ENCODE measurements at regions not wholly inside any gene's neighbourhood (a gene's known extent, or its start where the extent isn't known, plus 50 kb on each side); places are given as distances from the start of the nearest gene placed in this dataset.

GRCh38 chr13:110097013-110097412 is 209.9 kb downstream of the COL4A1 start:
- H2AFZ ChIP-seq (ENCODE audit: low read length, unreplicated experiment), result no peak overlapping the region
- peaks cover 13% of the 10 kb centered on the region for H3K4me1 ChIP-seq (ENCODE audit: control insufficient read depth, insufficient read depth, low read length, unreplicated experiment)
- no peak overlapping the region for H3K4me3 ChIP-seq (ENCODE audit: low read depth, low read length)
- H3K27ac ChIP-seq (ENCODE audit: low read depth, low read length), result no peak overlapping the region
- no peaks in the 10 kb centered on the region for H3K79me2 ChIP-seq (ENCODE audit: control insufficient read depth, insufficient read depth, low read length, unreplicated experiment)
- no peaks in the 10 kb centered on the region for H3K36me3 ChIP-seq (ENCODE audit: insufficient read depth, low read length)
- no peaks in the 10 kb centered on the region for H3K27me3 ChIP-seq (ENCODE audit: insufficient read depth, low read length)

- Histone ChIP-seq H2AFZ (ENCODE audit: low read length, unreplicated experiment) (no peak overlapping the region), H3K4me3 (ENCODE audit: low read depth, low read length) (no peak overlapping the region), H3K79me2 (ENCODE audit: control insufficient read depth, insufficient read depth, low read length, unreplicated experiment) (no peaks in the 10 kb centered on the region), H3K4me1 (ENCODE audit: control insufficient read depth, insufficient read depth, low read length, unreplicated experiment) (peaks cover 13% of the 10 kb centered on the region), H3K36me3 (ENCODE audit: insufficient read depth, low read length) (no peaks in the 10 kb centered on the region), H3K27me3 (ENCODE audit: insufficient read depth, low read length) (no peaks in the 10 kb centered on the region), H3K27ac (ENCODE audit: low read depth, low read length) (no peak overlapping the region)
These were observed 214.1 kb downstream of the COL4A1 start for GRCh38 chr13:110092831-110093247.

- Histone ChIP-seq H3K4me3 (ENCODE audit: low read depth, low read length) (no peak overlapping the region), H3K27ac (ENCODE audit: low read depth, low read length) (no peak overlapping the region), H3K36me3 (ENCODE audit: insufficient read depth, low read length) (no peaks in the 10 kb centered on the region), H2AFZ (ENCODE audit: low read length, unreplicated experiment) (no peak overlapping the region), H3K4me1 (ENCODE audit: control insufficient read depth, insufficient read depth, low read length, unreplicated experiment) (peaks cover 9% of the 10 kb centered on the region), H3K79me2 (ENCODE audit: control insufficient read depth, insufficient read depth, low read length, unreplicated experiment) (no peaks in the 10 kb centered on the region), H3K27me3 (ENCODE audit: insufficient read depth, low read length) (no peaks in the 10 kb centered on the region)
These were observed 217.1 kb downstream of the COL4A1 start for GRCh38 chr13:110089815-110090214.

GRCh38 chr13:110089100-110089499 is 217.9 kb downstream of the COL4A1 start:
- Histone ChIP-seq H3K4me3 (ENCODE audit: low read depth, low read length) (no peak overlapping the region), H3K36me3 (ENCODE audit: insufficient read depth, low read length) (no peaks in the 10 kb centered on the region), H3K4me1 (ENCODE audit: control insufficient read depth, insufficient read depth, low read length, unreplicated experiment) (peaks cover 3% of the 10 kb centered on the region), H3K27ac (ENCODE audit: low read depth, low read length) (no peak overlapping the region), H3K27me3 (ENCODE audit: insufficient read depth, low read length) (no peaks in the 10 kb centered on the region), H3K79me2 (ENCODE audit: control insufficient read depth, insufficient read depth, low read length, unreplicated experiment) (no peaks in the 10 kb centered on the region), H2AFZ (ENCODE audit: low read length, unreplicated experiment) (no peak overlapping the region)

- no peaks in the 10 kb centered on the region for H3K27me3 ChIP-seq (ENCODE audit: insufficient read depth, low read length)
- H3K36me3 ChIP-seq (ENCODE audit: insufficient read depth, low read length), result no peaks in the 10 kb centered on the region
- peaks cover 3% of the 10 kb centered on the region for H3K4me1 ChIP-seq (ENCODE audit: control insufficient read depth, insufficient read depth, low read length, unreplicated experiment)
- H2AFZ ChIP-seq (ENCODE audit: low read length, unreplicated experiment), result no peak overlapping the region
- no peak overlapping the region for H3K4me3 ChIP-seq (ENCODE audit: low read depth, low read length)
- H3K79me2 ChIP-seq (ENCODE audit: control insufficient read depth, insufficient read depth, low read length, unreplicated experiment), result no peaks in the 10 kb centered on the region
- no peak overlapping the region for H3K27ac ChIP-seq (ENCODE audit: low read depth, low read length)
These were observed 233.0 kb downstream of the COL4A1 start for GRCh38 chr13:110073982-110074381.

GRCh38 chr13:110070511-110071120 is 236.3 kb downstream of the COL4A1 start:
- H3K79me2 ChIP-seq (ENCODE audit: control insufficient read depth, insufficient read depth, low read length, unreplicated experiment), result no peaks in the 10 kb centered on the region
- H3K4me1 ChIP-seq (ENCODE audit: control insufficient read depth, insufficient read depth, low read length, unreplicated experiment), result peaks cover 3% of the 10 kb centered on the region
- no peaks in the 10 kb centered on the region for H3K27me3 ChIP-seq (ENCODE audit: insufficient read depth, low read length)
- H3K36me3 ChIP-seq (ENCODE audit: insufficient read depth, low read length), result no peaks in the 10 kb centered on the region
- no peak overlapping the region for H3K27ac ChIP-seq (ENCODE audit: low read depth, low read length)
- no peak overlapping the region for H3K4me3 ChIP-seq (ENCODE audit: low read depth, low read length)
- no peak overlapping the region for H2AFZ ChIP-seq (ENCODE audit: low read length, unreplicated experiment)

GRCh38 chr13:110070046-110070445 is 236.9 kb downstream of the COL4A1 start:
- Histone ChIP-seq H3K4me3 (ENCODE audit: low read depth, low read length) (no peak overlapping the region), H3K79me2 (ENCODE audit: control insufficient read depth, insufficient read depth, low read length, unreplicated experiment) (no peaks in the 10 kb centered on the region), H3K36me3 (ENCODE audit: insufficient read depth, low read length) (no peaks in the 10 kb centered on the region), H3K4me1 (ENCODE audit: control insufficient read depth, insufficient read depth, low read length, unreplicated experiment) (peaks cover 3% of the 10 kb centered on the region), H3K27me3 (ENCODE audit: insufficient read depth, low read length) (no peaks in the 10 kb centered on the region), H3K27ac (ENCODE audit: low read depth, low read length) (no peak overlapping the region), H2AFZ (ENCODE audit: low read length, unreplicated experiment) (no peak overlapping the region)

GRCh38 chr13:110068176-110068473 is 238.8 kb downstream of the COL4A1 start:
- H3K36me3 ChIP-seq (ENCODE audit: insufficient read depth, low read length), result no peaks in the 10 kb centered on the region
- H3K27ac ChIP-seq (ENCODE audit: low read depth, low read length), result no peak overlapping the region
- no peak overlapping the region for H3K4me3 ChIP-seq (ENCODE audit: low read depth, low read length)
- H3K4me1 ChIP-seq (ENCODE audit: control insufficient read depth, insufficient read depth, low read length, unreplicated experiment), result peaks cover 3% of the 10 kb centered on the region
- no peaks in the 10 kb centered on the region for H3K79me2 ChIP-seq (ENCODE audit: control insufficient read depth, insufficient read depth, low read length, unreplicated experiment)
- H3K27me3 ChIP-seq (ENCODE audit: insufficient read depth, low read length), result no peaks in the 10 kb centered on the region
- no peak overlapping the region for H2AFZ ChIP-seq (ENCODE audit: low read length, unreplicated experiment)

- Histone ChIP-seq H3K4me1 (ENCODE audit: control insufficient read depth, insufficient read depth, low read length, unreplicated experiment) (peaks cover 3% of the 10 kb centered on the region), H3K4me3 (ENCODE audit: low read depth, low read length) (no peak overlapping the region), H3K27me3 (ENCODE audit: insufficient read depth, low read length) (no peaks in the 10 kb centered on the region), H3K79me2 (ENCODE audit: control insufficient read depth, insufficient read depth, low read length, unreplicated experiment) (no peaks in the 10 kb centered on the region), H3K27ac (ENCODE audit: low read depth, low read length) (no peak overlapping the region), H3K36me3 (ENCODE audit: insufficient read depth, low read length) (no peaks in the 10 kb centered on the region), H2AFZ (ENCODE audit: low read length, unreplicated experiment) (no peak overlapping the region)
These were observed 239.4 kb downstream of the COL4A1 start for GRCh38 chr13:110067355-110068175.

GRCh38 chr13:110065780-110066179 is 241.2 kb downstream of the COL4A1 start:
- Histone ChIP-seq H3K27ac (ENCODE audit: low read depth, low read length) (no peak overlapping the region), H3K4me1 (ENCODE audit: control insufficient read depth, insufficient read depth, low read length, unreplicated experiment) (peaks cover 3% of the 10 kb centered on the region)

More at GRCh38 chr13:110065780-110066179, 241.2 kb downstream of the COL4A1 start:
- H3K36me3 ChIP-seq (ENCODE audit: insufficient read depth, low read length), result no peaks in the 10 kb centered on the region
- H3K79me2 ChIP-seq (ENCODE audit: control insufficient read depth, insufficient read depth, low read length, unreplicated experiment), result no peaks in the 10 kb centered on the region
- H3K27me3 ChIP-seq (ENCODE audit: insufficient read depth, low read length), result no peaks in the 10 kb centered on the region
- no peak overlapping the region for H3K4me3 ChIP-seq (ENCODE audit: low read depth, low read length)
- H2AFZ ChIP-seq (ENCODE audit: low read length, unreplicated experiment), result no peak overlapping the region
